PC-9 (cell line): ENCODE measurements at regions not wholly inside any gene's neighbourhood (a gene's known extent, or its start where the extent isn't known, plus 50 kb on each side); places are given as distances from the start of the nearest gene placed in this dataset.

Source experiments
- CTCF ChIP-seq: fragments of 200-600 bp; sonication (generic); conservative IDR thresholded peaks from 2 replicates; pipeline ENCODE4 v1.6.1; 2017; ENCODE audit warnings: mixed run types, antibody characterized with exemption, mild to moderate bottlenecking, moderate library complexity
- EZH2 ChIP-seq: fragments of 200-600 bp; sonication (generic); IDR thresholded peaks from 2 replicates; pipeline ENCODE4 v1.8.0; 2017; ENCODE audit warnings: antibody characterized with exemption, low read depth

DNA sequence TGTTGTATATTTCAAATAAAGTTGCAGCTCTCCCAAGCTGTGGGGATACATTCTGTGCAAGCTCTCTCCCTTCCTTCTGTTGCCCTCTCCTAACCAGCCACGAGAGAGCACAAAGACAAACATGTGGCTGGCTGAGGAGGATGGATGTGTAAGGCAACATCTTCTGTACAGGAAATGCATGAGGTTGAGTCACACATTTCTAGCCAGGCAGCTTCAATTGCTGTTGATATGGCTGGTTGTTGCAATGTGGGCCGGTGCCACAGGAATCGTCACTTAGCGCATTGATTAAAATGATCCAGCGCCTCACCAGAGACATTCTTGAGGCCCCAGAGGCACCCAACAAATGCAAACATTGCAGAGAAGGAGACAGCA, 207.1 kb downstream of the ICE1 start:
- no peak for TF ChIP-seq CTCF
- TF ChIP-seq EZH2, result no peak
